Mucosa of stomach (tissue), 1 donor: ENCODE measurements at regions not wholly inside any gene's neighbourhood (a gene's known extent, or its start where the extent isn't known, plus 50 kb on each side); places are given as distances from the start of the nearest gene placed in this dataset.

Experiments
- H3K27me3 ChIP-seq: one replicate; pipeline ENCODE4 v1.7.0; 2013; ENCODE audit warnings: mild to moderate bottlenecking, low read length; ENCODE audit not compliant: control insufficient read depth, insufficient read depth
- H3K36me3 ChIP-seq: one replicate; pipeline ENCODE4 v1.7.0; 2013; ENCODE audit warnings: low read length; ENCODE audit not compliant: control insufficient read depth, insufficient read depth
- H3K4me1 ChIP-seq: one replicate; pipeline ENCODE4 v1.7.0; 2013; ENCODE audit warnings: mild to moderate bottlenecking, low read length; ENCODE audit not compliant: control insufficient read depth, insufficient read depth
- H3K4me3 ChIP-seq: one replicate; pipeline ENCODE4 v1.7.0; 2013; ENCODE audit warnings: low read length
- H3K9ac ChIP-seq: one replicate; pipeline ENCODE4 v1.7.0; 2013; ENCODE audit warnings: mild to moderate bottlenecking, low read length, moderate library complexity
- H3K9me3 ChIP-seq: one replicate; pipeline ENCODE4 v1.7.0; 2013; ENCODE audit warnings: mild to moderate bottlenecking, low read length, moderate library complexity; ENCODE audit not compliant: control insufficient read depth
- donor health status: Pancreatic carcinoma.

DNA sequence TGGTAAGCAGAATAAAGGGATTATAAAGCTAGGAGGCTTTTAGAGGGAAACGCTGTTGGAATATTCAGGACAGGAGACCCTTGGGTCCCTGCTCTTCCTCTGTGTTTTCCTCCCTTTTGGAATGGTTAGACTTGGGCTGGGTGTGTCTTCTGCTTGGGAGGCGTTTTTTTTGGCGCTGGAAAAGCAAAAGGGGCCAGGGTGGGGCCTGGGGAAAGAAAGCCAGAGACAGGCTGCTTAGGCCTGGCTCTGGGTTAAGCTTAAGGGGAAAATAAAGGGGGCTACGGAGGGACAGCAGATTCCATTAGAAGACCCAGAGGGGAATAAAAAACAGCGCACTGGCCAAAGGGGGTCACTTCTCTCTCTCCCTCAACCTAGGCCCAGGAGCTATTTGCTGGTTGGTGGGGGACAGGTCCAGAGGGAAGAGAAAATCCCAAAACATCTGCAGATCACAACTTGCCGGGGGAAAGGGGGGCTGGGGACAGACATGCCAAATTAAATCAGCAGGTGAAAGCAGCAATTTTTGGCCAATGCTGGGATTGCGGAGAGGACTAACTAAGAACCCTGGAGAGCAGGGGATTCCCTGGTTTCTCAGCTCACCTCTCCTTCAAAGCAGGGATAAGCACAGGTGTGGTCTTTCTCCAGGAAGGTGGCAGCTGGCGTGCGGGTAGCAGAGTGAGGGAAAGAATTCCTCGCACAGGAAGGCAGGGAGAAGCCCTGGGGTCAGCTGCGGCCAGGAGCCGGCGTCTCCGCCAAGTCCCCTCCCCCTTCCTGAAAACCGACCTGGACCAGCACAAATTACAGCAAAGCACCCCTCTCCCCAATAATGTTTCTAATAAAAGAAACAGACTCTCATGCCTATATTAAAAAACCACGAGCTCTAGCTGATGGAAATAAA lies 82.2 kb upstream of the AK4 start:
- Histone ChIP-seq H3K36me3 (no peaks in the 10 kb centered on the region), H3K9ac (peak overlapping the region; percentile 70), H3K4me1 (peaks cover 13% of the 10 kb centered on the region), H3K9me3 (no peaks in the 10 kb centered on the region), H3K27me3 (no peaks in the 10 kb centered on the region), H3K4me3 (peak overlapping the region; percentile 43)

DNA sequence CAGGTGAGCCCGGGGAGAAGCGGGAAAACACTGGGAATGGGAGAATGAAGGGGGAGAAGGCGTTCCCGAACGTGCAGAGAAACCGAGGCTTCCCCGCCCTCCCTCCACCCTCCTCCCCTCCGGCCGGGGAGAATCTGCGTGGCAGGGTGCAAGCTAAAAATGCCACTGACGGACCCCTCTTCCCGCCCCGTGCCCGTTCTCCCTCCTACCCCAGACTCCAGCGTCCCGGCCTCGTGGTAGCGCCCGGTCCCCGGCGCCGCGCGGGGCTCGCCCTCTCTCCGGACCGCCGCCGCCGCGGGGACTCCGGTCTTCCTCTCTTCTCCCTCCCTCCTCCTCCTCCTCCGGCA lies 81.6 kb upstream of the AK4 start:
- Histone ChIP-seq H3K27me3 (no peaks in the 10 kb centered on the region), H3K9me3 (no peaks in the 10 kb centered on the region), H3K36me3 (no peaks in the 10 kb centered on the region), H3K4me3 (peak overlapping the region; percentile 43), H3K4me1 (peaks cover 13% of the 10 kb centered on the region), H3K9ac (peak overlapping the region; percentile 70)

DNA sequence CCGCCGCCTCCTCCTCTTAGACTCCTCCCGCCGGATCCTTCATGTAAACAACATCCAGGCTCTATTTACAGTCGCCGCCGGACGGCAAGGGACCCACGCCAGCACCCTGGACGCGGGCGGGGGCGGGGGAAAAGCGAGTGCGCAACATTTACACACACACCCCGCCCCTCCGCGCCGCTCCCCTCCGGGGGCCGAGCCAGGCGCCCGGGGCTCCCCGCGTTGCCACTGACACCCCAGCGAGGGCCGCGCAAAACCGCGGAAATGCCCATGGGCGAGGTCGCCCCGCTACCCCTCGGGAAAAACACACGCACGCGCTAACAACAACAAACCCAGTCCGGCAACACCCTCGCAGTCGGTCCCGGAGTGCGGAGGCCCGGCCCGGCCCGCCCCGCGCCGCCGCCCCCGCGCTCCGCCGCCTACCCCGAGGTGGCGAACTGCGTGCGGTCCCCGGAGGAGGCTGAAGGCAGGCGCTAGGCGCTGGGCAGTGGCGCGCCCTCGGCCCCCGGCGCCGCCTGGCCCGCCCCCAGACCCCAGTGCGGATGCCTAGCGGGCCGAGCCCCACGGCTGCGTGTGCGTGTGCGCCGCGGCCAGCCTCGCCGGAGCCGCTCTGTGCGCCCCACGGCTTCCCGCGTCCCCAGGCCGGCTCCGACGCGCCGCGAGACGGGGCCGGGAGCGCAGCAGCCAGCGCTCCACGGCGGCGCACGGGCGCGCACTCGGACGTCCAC lies 81.1 kb upstream of the AK4 start:
- Histone ChIP-seq H3K9me3 (no peaks in the 10 kb centered on the region), H3K36me3 (no peaks in the 10 kb centered on the region), H3K4me1 (peaks cover 13% of the 10 kb centered on the region), H3K4me3 (peak overlapping the region; percentile 43), H3K9ac (peak overlapping the region; percentile 70), H3K27me3 (no peaks in the 10 kb centered on the region)

DNA sequence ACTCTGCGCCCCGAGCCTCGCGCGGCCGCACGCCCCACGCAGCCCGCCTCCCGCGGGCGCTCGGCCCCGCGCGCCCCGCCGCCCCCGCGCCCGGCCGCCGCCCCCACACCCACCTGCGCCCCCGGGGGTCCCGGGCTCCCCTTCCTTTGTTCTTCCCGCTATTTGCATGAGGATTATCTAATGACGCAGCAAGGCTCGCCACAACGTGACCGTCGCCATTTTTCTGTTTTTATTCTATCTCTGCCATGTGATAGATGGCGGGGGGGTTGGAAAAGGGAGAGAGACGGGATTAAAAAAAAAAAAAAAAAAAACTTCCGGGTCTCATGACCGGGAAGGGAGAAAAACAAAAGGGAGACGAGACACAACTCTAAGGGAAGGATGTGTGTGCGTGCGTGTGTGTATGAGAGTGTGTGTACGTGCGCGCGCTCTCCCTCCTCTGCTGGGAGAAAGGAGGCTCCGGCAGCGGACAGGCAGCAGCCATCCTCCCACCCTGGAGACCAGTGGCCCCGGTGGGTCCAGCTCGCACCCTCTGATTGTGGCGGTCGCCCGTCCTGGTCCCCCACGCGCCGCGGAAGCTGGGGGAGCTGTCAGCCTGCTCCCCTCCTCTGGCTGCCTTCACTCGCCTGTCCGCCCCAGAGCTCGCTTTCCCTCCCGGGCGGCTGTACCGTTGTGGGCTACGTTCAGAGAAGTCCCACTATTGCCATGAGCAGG lies 80.4 kb upstream of the AK4 start:
- Histone ChIP-seq H3K36me3 (no peaks in the 10 kb centered on the region), H3K4me3 (peak overlapping the region; percentile 36), H3K27me3 (no peaks in the 10 kb centered on the region), H3K9ac (peak overlapping the region; percentile 85), H3K4me1 (peaks cover 13% of the 10 kb centered on the region), H3K9me3 (no peaks in the 10 kb centered on the region)

DNA sequence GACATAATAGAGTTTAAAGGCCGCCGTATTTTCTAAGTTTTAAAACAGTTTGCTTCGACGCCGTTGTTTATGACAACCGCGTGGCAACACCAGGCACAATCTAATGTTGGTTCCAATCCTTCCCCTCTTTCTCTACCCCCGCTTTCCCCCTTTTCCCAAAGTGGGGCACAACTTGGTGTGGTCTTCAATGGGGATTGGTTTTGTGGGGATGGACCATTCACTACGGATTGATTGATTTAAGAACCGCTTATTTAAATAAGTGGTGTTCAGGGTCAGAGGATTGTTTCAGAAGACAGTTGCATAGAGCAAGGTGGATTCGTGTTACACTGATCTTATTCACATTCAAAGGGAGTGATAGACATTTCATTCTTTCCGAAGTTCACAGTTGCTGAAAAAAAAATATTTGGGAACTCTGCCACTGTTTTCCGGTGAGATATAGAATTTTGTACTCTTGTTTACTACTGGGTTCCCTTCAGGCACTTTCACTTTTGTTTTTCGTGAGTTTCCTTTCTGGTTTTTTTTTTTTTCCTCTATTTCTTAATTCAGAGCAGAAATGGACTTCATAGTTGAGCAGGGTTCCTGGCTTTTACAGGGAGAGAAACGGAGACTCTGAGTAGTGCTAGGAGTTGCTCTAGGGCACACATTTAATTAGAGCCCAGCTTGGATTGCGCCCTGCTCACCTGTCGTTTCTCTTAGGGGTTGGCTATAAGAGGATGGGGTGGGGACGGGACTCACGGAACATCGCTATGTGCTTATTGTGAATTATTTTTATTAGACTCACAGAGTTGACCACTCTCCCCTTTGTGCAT lies 79.6 kb upstream of the AK4 start:
- peak overlapping the region; percentile 85 for H3K9ac ChIP-seq
- no peaks in the 10 kb centered on the region for H3K27me3 ChIP-seq
- no peaks in the 10 kb centered on the region for H3K36me3 ChIP-seq
- H3K4me1 ChIP-seq, result peaks cover 13% of the 10 kb centered on the region
- H3K4me3 ChIP-seq, result peak overlapping the region; percentile 36
- H3K9me3 ChIP-seq, result no peaks in the 10 kb centered on the region

DNA sequence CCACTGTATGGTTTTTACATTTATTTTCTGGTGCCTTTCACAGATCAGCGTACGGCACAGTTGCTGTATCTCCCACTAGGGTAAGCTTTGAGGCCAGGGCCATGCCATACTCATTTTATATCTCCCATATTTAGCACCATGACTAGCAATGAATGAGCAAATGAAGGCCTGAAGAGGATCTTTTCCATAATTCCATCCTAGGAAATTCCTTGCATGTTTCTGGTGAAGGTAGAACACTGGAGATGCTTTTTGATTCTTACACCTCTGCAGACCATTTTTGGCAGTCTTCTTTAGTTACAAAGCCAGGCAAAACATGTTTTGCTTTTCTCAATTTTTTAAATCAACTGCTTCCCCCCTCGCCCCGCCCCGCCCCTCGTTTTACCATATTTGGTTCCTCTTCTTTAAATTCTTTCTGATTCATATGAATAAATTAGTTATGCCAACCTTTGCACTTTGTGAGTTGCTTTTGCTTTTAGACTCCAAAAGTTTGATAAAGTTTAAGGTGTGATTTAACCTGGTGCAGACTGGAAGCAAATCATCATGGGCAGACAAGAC lies 78.9 kb upstream of the AK4 start:
- Histone ChIP-seq H3K4me3 (peak overlapping the region; percentile 36), H3K9ac (peak overlapping the region; percentile 85), H3K4me1 (peaks cover 13% of the 10 kb centered on the region), H3K9me3 (no peaks in the 10 kb centered on the region), H3K27me3 (no peaks in the 10 kb centered on the region), H3K36me3 (no peaks in the 10 kb centered on the region)

DNA sequence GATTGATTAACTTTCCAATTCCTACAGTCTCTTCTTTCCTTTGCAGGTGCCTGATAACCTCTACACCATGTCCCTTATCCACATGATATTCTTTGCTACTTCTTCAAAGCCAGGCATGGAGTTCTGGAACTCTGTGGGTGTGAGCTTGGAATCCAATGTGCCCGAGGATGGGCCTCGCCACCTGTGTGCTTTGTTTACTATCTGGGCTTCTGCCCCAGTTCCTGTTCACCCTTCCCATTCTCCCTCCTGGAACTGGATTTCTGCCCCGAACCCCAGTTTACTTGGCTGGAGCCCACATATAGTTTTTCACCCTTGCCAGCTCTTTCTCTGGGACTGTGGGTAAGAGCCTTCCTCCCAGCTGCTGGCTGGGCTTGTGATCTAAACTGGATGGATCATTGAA lies 75.2 kb upstream of the AK4 start:
- Histone ChIP-seq H3K27me3 (no peaks in the 10 kb centered on the region), H3K4me1 (no peaks in the 10 kb centered on the region), H3K9me3 (no peaks in the 10 kb centered on the region), H3K4me3 (no peak overlapping the region), H3K9ac (no peak overlapping the region), H3K36me3 (no peaks in the 10 kb centered on the region)

DNA sequence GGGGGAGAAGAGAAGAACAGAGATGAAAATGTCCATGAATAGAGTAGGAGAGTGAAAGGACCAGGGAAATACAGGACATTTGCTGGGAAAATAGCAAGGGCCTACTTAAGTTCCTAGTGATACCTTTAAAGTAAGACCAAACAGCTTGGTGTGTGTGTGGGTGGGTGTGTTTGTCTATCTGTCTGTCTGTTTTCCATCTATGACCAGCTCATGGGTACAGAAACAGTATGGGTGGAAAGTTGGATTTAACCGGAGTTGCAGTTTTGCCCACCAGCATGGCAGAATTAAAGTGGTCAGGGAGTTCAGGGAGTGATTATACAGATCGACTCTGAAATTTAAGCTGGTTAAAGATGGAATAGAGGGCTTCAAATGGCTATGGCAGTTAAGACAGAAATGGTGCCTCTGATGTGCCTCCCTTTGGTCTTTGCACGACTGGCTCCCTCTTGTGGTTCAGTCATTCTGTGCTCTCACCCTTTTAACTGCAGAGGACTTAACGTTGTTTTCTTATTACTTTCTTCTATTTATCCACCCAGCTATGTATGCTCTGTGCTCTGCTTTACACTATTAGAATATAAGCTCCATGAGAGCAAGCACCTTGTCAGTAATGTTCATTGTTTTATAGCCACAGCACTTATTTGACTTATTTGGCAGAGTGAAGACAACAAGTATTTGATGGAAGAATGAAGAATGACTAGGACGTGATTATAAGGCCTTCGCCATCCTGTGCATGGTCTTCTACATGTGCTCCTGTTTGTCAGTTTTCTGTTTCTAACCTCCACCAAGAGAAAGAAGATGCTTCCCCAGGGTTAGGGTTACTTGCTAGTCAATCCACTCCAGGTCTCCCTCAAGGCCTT lies 72.7 kb upstream of the AK4 start:
- Histone ChIP-seq H3K4me3 (no peak overlapping the region), H3K36me3 (no peaks in the 10 kb centered on the region), H3K9me3 (no peaks in the 10 kb centered on the region), H3K4me1 (no peaks in the 10 kb centered on the region), H3K9ac (no peak overlapping the region), H3K27me3 (no peaks in the 10 kb centered on the region)

DNA sequence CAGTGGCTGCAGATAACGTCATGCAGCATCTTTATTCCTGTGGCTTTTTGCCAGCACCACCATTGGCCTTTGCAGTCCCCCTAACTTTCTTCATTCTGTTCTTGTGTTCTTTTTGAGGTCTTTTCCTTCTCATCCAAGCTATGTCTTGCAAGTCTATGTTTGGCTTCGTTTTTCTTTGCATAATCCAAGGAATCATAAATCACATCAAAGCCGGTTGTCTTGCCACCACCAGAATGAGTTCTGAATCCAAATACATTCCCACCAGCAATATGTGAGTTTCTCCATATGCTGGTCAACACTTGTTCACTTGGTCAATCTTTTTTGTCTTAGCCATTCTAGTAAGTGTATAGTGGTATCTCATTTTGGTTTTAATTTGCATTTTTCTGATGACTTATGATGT lies 70.6 kb upstream of the AK4 start:
- Histone ChIP-seq H3K27me3 (no peaks in the 10 kb centered on the region), H3K9me3 (no peaks in the 10 kb centered on the region), H3K4me3 (no peak overlapping the region), H3K36me3 (no peaks in the 10 kb centered on the region), H3K9ac (no peak overlapping the region), H3K4me1 (no peaks in the 10 kb centered on the region)

DNA sequence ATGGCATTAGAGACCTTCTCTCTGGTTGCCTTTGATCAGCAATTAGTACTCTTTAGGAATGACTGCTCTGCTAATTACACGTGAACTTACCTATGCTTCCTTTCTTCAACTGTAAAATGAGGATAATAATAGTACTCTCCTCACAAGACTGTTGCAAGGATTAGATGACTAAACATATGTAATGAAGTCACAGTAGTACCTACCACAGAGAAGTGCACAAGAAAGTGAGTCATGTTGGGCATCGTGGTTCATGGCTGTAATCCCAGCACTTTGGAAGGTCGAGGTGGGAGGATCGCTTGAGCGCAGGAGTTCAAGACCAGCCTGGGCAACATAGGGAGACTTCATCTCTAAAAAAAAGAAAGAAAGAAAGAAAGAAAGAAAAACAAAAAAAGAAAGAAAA lies 68.1 kb upstream of the AK4 start:
- Histone ChIP-seq H3K36me3 (no peaks in the 10 kb centered on the region), H3K4me3 (no peak overlapping the region), H3K9me3 (no peaks in the 10 kb centered on the region), H3K4me1 (no peaks in the 10 kb centered on the region), H3K27me3 (no peaks in the 10 kb centered on the region), H3K9ac (no peak overlapping the region)
